Adrenal gland (tissue), 5 donors: ENCODE measurements at regions not wholly inside any gene's neighbourhood (a gene's known extent, or its start where the extent isn't known, plus 50 kb on each side); places are given as distances from the start of the nearest gene placed in this dataset.

ENCODE experiments used
- CTCF ChIP-seq, 6 experiments: fragments of 450-650 bp in 4 of 6; fragments of 200-600 bp in 2 of 6; sonication (generic) in 1 of 6; IDR thresholded peaks; 1 replicate in 5 of 6; 2 replicates in 1 of 6; pipeline versions ENCODE4 v1.5.1 to v1.8.0; 2016 to 2021; ENCODE audit warnings: antibody characterized with exemption in 6 of 6, mild to moderate bottlenecking in 2 of 6, moderate library complexity in 1 of 6
- POLR2A ChIP-seq, 2 donors: fragments of 450-650 bp; IDR thresholded peaks; one replicate each; pipeline ENCODE4 v1.6.1; 2017; ENCODE audit warnings: antibody characterized with exemption in 2 of 2, mild to moderate bottlenecking in 2 of 2, moderate library complexity in 1 of 2
- donor health status: DM: no; HTN: no; CAD: no.

GRCh38 chr16:73193464-73193863 lies 145.5 kb upstream of the ZFHX3 start:
- TF ChIP-seq CTCF (IDR thresholded peaks at IDR 0.05) = no peak
- TF ChIP-seq POLR2A (IDR thresholded peaks at IDR 0.05) = no peak
